H1 (cell line): ENCODE measurements at regions not wholly inside any gene's neighbourhood (a gene's known extent, or its start where the extent isn't known, plus 50 kb on each side); places are given as distances from the start of the nearest gene placed in this dataset.

Experiments
- CTCF ChIA-PET: fragments of 300-600 bp; sonication (Branson Sonifier 250); formaldehyde crosslinking; loops from one replicate; lab custom pipeline; 2021; ENCODE audit not compliant: partially characterized antibody; lab: Charles Lee
- POLR2A ChIA-PET: fragments of 300-600 bp; sonication (Branson Sonifier 250); formaldehyde crosslinking; loops from one replicate; lab custom pipeline; 2021; ENCODE audit warnings: inconsistent platforms; ENCODE audit not compliant: partially characterized antibody; lab: Charles Lee
- DNase-seq, 2 experiments: peaks; one replicate each; pipeline versions ENCODE4 v3.0.0 to v3.0.0-alpha.2; 2010 to 2022; ENCODE audit warnings: low spot score in 2 of 2, low read depth in 1 of 2, mixed read lengths in 1 of 2
- FAIRE-seq: peaks from 2 replicates; lab custom pipeline; 2011; peaks lifted over from hg19 to GRCh38; lab: Jason Lieb, UNC
- H2AFZ ChIP-seq: 2 replicates; pipeline ENCODE4 v1.8.1; 2012; ENCODE audit warnings: low read length, inconsistent platforms
- H2AK5ac ChIP-seq: 2 replicates; pipeline ENCODE4 v1.6.1; 2013; ENCODE audit warnings: low read depth, low read length
- H2BK120ac ChIP-seq: replicated peaks from 2 replicates; pipeline ENCODE3; 2013; ENCODE audit warnings: low read depth, low read length, inconsistent platforms
- H2BK12ac ChIP-seq: 2 replicates; pipeline ENCODE4 v1.6.1; 2013; ENCODE audit warnings: low read depth, low read length
- H2BK15ac ChIP-seq: 2 replicates; pipeline ENCODE4 v1.6.1; 2013; ENCODE audit warnings: low read length
- H2BK20ac ChIP-seq: 2 replicates; pipeline ENCODE4 v1.6.1; 2013; ENCODE audit warnings: low read length
- H2BK5ac ChIP-seq: 2 replicates; pipeline ENCODE4 v1.6.1; 2013; ENCODE audit warnings: low read depth, low read length
- H3K14ac ChIP-seq: 2 replicates; pipeline ENCODE4 v1.6.1; 2013; ENCODE audit warnings: inconsistent platforms; ENCODE audit not compliant: insufficient read length
- H3K18ac ChIP-seq: 2 replicates; pipeline ENCODE4 v1.6.1; 2013; ENCODE audit warnings: low read length; ENCODE audit errors: extremely low read depth
- H3K23ac ChIP-seq: 2 replicates; pipeline ENCODE4 v1.6.1; 2013; ENCODE audit warnings: inconsistent platforms; ENCODE audit not compliant: insufficient read length
- H3K23me2 ChIP-seq: 2 replicates; pipeline ENCODE4 v1.6.1; 2013; ENCODE audit warnings: low read depth, low read length
- H3K27ac ChIP-seq: 2 replicates; pipeline ENCODE4 v1.6.1; 2011; ENCODE audit warnings: low read depth, low read length, inconsistent platforms
- H3K27me3 ChIP-seq, 4 experiments: replicated peaks in 1 of 4; 1 replicate in 1 of 4; 2 replicates in 3 of 4; pipeline versions ENCODE4 v1.6.1 to v1.8.1; 2011 to 2013; ENCODE audit warnings: low read length in 3 of 4, mild to moderate bottlenecking in 3 of 4, inconsistent platforms in 2 of 4, mixed read lengths in 2 of 4, moderate library complexity in 1 of 4; ENCODE audit not compliant: control insufficient read depth in 3 of 4, insufficient read depth in 3 of 4; ENCODE audit errors: extremely low read depth in 1 of 4
- H3K36me3 ChIP-seq, 4 experiments: 2 replicates each; pipeline versions ENCODE4 v1.6.1 to v1.8.1; 2011 to 2013; ENCODE audit warnings: mild to moderate bottlenecking in 4 of 4, low read length in 3 of 4, moderate library complexity in 2 of 4, control low read depth in 1 of 4, inconsistent platforms in 1 of 4; ENCODE audit not compliant: insufficient read depth in 4 of 4, control insufficient read depth in 2 of 4
- H3K4ac ChIP-seq: replicated peaks from 2 replicates; pipeline ENCODE3; 2013; ENCODE audit warnings: low read length, low read depth, mixed read lengths, inconsistent platforms; ENCODE audit not compliant: insufficient read length
- H3K4me1 ChIP-seq, 4 experiments: replicated peaks in 1 of 4; 1 replicate in 1 of 4; 2 replicates in 3 of 4; pipeline versions ENCODE4 v1.6.1 to v1.8.1; 2011 to 2013; ENCODE audit warnings: low read length in 3 of 4, inconsistent platforms in 2 of 4, mixed read lengths in 1 of 4; ENCODE audit not compliant: insufficient read depth in 4 of 4, control insufficient read depth in 3 of 4
- H3K4me2 ChIP-seq, 2 experiments: 2 replicates each; pipeline versions ENCODE4 v1.6.1 to v1.8.1; 2011 to 2013; ENCODE audit warnings: low read depth in 2 of 2, low read length in 2 of 2, control low read depth in 1 of 2, inconsistent platforms in 1 of 2, mild to moderate bottlenecking in 1 of 2; ENCODE audit not compliant: insufficient read depth in 1 of 2
- H3K4me3 ChIP-seq, 4 experiments: fragments of 200-600, 300-600 bp in 1 of 4; sonication (generic), shearing (Covaris generic), sonication (Bioruptor Twin) in 1 of 4; 2 replicates each; pipeline versions ENCODE4 v1.5.1 to v1.8.1; 2011 to 2016; ENCODE audit warnings: low read length in 4 of 4, low read depth in 3 of 4, control low read depth in 2 of 4, inconsistent platforms in 2 of 4, mild to moderate bottlenecking in 2 of 4, mixed read lengths in 1 of 4, moderate library complexity in 1 of 4; ENCODE audit not compliant: insufficient read depth in 2 of 4; ENCODE audit errors: extremely low read depth in 1 of 4
- H3K56ac ChIP-seq: replicated peaks from 2 replicates; pipeline ENCODE3; 2013; ENCODE audit warnings: low read depth, mild to moderate bottlenecking, mixed read lengths, low read length, inconsistent platforms; ENCODE audit not compliant: insufficient read length
- H3K79me1 ChIP-seq: 2 replicates; pipeline ENCODE4 v1.6.1; 2013; ENCODE audit warnings: low read depth, low read length, control low read depth
- H3K79me2 ChIP-seq, 2 experiments: 2 replicates each; pipeline versions ENCODE4 v1.6.1 to v1.8.1; 2012 to 2013; ENCODE audit warnings: low read length in 2 of 2, mild to moderate bottlenecking in 2 of 2, inconsistent platforms in 1 of 2; ENCODE audit not compliant: insufficient read depth in 2 of 2, control insufficient read depth in 1 of 2
- H3K9ac ChIP-seq, 4 experiments: replicated peaks in 1 of 4; 1 replicate in 1 of 4; 2 replicates in 3 of 4; pipeline versions ENCODE4 v1.6.1 to v1.8.1; 2011 to 2013; ENCODE audit warnings: low read depth in 3 of 4, low read length in 3 of 4, control low read depth in 2 of 4, mild to moderate bottlenecking in 2 of 4, moderate library complexity in 2 of 4, inconsistent platforms in 1 of 4; ENCODE audit errors: extremely low read depth in 1 of 4
- H3K9me3 ChIP-seq, 2 experiments: 2 replicates each; pipeline versions ENCODE4 v1.6.1 to v1.8.1; 2012 to 2013; ENCODE audit warnings: mild to moderate bottlenecking in 2 of 2, moderate library complexity in 2 of 2, control low read depth in 1 of 2, inconsistent platforms in 1 of 2, low read depth in 1 of 2, low read length in 1 of 2, mixed read lengths in 1 of 2; ENCODE audit not compliant: insufficient read depth in 2 of 2
- H4K20me1 ChIP-seq, 2 experiments: replicated peaks in 1 of 2; 2 replicates each; pipeline versions ENCODE3 to v1.8.1; 2011 to 2013; ENCODE audit warnings: inconsistent platforms in 2 of 2, low read length in 2 of 2, mild to moderate bottlenecking in 1 of 2; ENCODE audit not compliant: insufficient read depth in 2 of 2, control insufficient read depth in 1 of 2
- H4K5ac ChIP-seq: 2 replicates; pipeline ENCODE4 v1.6.1; 2013; ENCODE audit warnings: low read length, low read depth, mixed read lengths, inconsistent platforms; ENCODE audit not compliant: insufficient read length
- H4K8ac ChIP-seq: 2 replicates; pipeline ENCODE4 v1.8.0; 2013; ENCODE audit warnings: mild to moderate bottlenecking, moderate library complexity, low read length, inconsistent platforms; ENCODE audit not compliant: insufficient read depth; ENCODE audit errors: extremely low read depth
- H4K91ac ChIP-seq: replicated peaks from 2 replicates; pipeline ENCODE3; 2013; ENCODE audit warnings: low read length, mixed read lengths, inconsistent platforms; ENCODE audit not compliant: insufficient read length
- SP4 ChIP-seq: IDR thresholded peaks from 2 replicates; pipeline ENCODE4 v1.6.1; 2012; ENCODE audit warnings: low read length, inconsistent platforms
- WGBS, 2 experiments: shearing (Covaris generic) in 1 of 2; methylation state at CpG; one replicate each; pipeline versions ENCODE4 v1.1.6 to v1.1.7; 2013 to 2015; ENCODE audit warnings: low lambda C conversion rate in 2 of 2, mixed read lengths in 2 of 2, inconsistent platforms in 1 of 2, low coverage in 1 of 2, missing lambda C conversion rate in 1 of 2; ENCODE audit not compliant: insufficient replicate concordance in 2 of 2, insufficient coverage in 1 of 2, insufficient read length in 1 of 2; ENCODE audit errors: extremely low coverage in 1 of 2, missing lambda C conversion rate in 1 of 2; 5-methylcytosine and 5-hydroxymethylcytosine counted together

DNA sequence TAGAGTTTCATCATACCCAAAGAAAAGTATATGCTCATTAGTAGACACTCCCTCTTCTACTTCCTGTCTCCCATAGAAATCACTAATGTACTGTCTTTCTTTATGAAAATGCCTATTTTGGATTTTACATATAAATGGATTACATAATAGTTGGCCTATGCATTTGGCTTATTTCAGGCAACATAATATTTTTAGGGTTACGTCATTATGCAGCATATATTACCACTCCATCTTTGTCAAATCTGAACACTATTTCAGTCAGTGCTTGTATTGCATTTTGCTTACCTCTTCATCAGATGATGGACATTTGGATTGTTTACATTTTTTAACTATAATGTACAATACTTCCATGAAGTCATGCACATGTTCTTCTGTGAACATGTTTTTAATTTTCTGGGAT is 1406.1 kb downstream of the LRFN5 start:
- no peak overlapping the region for H4K8ac ChIP-seq
- 95% methylated on average over 1 of the region's 1 CpG; no CpG with 5 or more reads in 1 of the 2 experiments for WGBS, 2 experiments

More for the DNA sequence above, 1406.1 kb downstream of the LRFN5 start:
- Histone ChIP-seq H4K5ac (no peak overlapping the region), H3K56ac (no peak overlapping the region), H3K14ac (no peak overlapping the region), H4K20me1 (no peaks in the 10 kb centered on the region), H2AK5ac (no peak overlapping the region), H3K9ac (no peak overlapping the region), H3K9me3 (peaks cover 0 to 3% of the 10 kb centered on the region in 2 experiments; a peak in 1 of 4 replicates), H3K18ac (no peak overlapping the region), H3K4me1 (no peaks in the 10 kb centered on the region), H3K4me2 (no peak overlapping the region), H3K27me3 (no peaks in the 10 kb centered on the region), H3K4ac (no peak overlapping the region), H2BK120ac (no peak overlapping the region), H3K79me2 (no peaks in the 10 kb centered on the region), H3K79me1 (no peaks in the 10 kb centered on the region), H3K36me3 (no peaks in the 10 kb centered on the region), H3K4me3 (no peak overlapping the region), H2AFZ (no peak overlapping the region), H3K27ac (no peak overlapping the region), H2BK5ac (no peak overlapping the region), H2BK12ac (no peak overlapping the region), H4K91ac (no peak overlapping the region), H2BK15ac (no peak overlapping the region), H2BK20ac (no peak overlapping the region), H3K23me2 (no peaks in the 10 kb centered on the region), H3K23ac (no peak overlapping the region)
- ChIA-PET POLR2A (no interaction called here), CTCF (no interaction called here)
- no peak for DNase-seq
- no peak for FAIRE-seq
- TF ChIP-seq SP4: no peak
